Ishikawa (cell line): ENCODE measurements at regions not wholly inside any gene's neighbourhood (a gene's known extent, or its start where the extent isn't known, plus 50 kb on each side); places are given as distances from the start of the nearest gene placed in this dataset.

Experiments used
- CEBPB ChIP-seq: IDR thresholded peaks from 2 replicates; pipeline ENCODE4 v1.6.1; 2012
- CREB1 ChIP-seq: IDR thresholded peaks from 2 replicates; pipeline ENCODE4 v1.6.1; 2012; ENCODE audit warnings: low read depth
- EGR1 ChIP-seq: IDR thresholded peaks from 2 replicates; pipeline ENCODE4 v1.6.1; 2012
- EP300 ChIP-seq: IDR thresholded peaks from 2 replicates; pipeline ENCODE4 v1.6.1; 2012; ENCODE audit warnings: borderline replicate concordance
- FOXM1 ChIP-seq: IDR thresholded peaks from 2 replicates; pipeline ENCODE4 v1.6.1; 2012; ENCODE audit warnings: low read depth, borderline replicate concordance
- MAX ChIP-seq: IDR thresholded peaks from 2 replicates; pipeline ENCODE4 v1.6.1; 2012
- NFIC ChIP-seq: IDR thresholded peaks from 2 replicates; pipeline ENCODE4 v1.6.1; 2012
- RAD21 ChIP-seq: IDR thresholded peaks from 2 replicates; pipeline ENCODE4 v1.6.1; 2012; ENCODE audit warnings: low read depth
- TAF1 ChIP-seq: IDR thresholded peaks from 2 replicates; pipeline ENCODE4 v1.6.1; 2012; ENCODE audit warnings: low read depth, mild to moderate bottlenecking
- TCF12 ChIP-seq: IDR thresholded peaks from 2 replicates; pipeline ENCODE4 v1.6.1; 2012; ENCODE audit warnings: low read depth
- TEAD4 ChIP-seq: IDR thresholded peaks from 2 replicates; pipeline ENCODE4 v1.6.1; 2012
- USF1 ChIP-seq: IDR thresholded peaks from 2 replicates; pipeline ENCODE4 v1.6.1; 2012
- YY1 ChIP-seq: IDR thresholded peaks from 2 replicates; pipeline ENCODE4 v1.6.1; 2012; ENCODE audit warnings: low read depth
- ZBTB7A ChIP-seq: IDR thresholded peaks from 2 replicates; pipeline ENCODE4 v1.6.1; 2012; ENCODE audit warnings: low read depth
- TF ChIP-seq, protein P1 (sequence below): IDR thresholded peaks from 2 replicates; pipeline ENCODE4 v1.6.1; 2012; ENCODE audit warnings: low read depth, mild to moderate bottlenecking

DNA sequence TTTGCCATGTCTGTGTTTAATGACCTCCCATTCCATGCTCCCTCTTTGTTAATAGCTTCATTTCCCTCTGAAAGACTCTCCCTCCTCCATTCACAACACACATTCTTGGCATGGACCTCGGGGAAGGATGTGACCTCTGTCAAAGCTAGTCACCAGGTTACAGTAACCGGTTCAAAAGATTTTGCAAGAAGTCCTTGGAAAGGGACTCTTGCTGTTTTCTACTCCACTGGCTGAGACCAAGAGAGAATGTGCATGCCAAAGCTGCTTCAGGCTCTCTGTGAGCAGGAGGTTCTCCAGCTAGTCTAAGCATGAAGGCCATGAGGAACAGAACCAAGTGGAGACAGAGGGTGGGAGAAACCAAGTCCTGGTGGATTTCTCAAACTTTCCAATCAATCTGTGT, 732.6 kb downstream of the CCSER2 start:
- TF ChIP-seq FOXM1 (no peak), TCF12 (no peak), RAD21 (no peak), TAF1 (no peak), NFIC (no peak), USF1 (no peak), YY1 (no peak), CEBPB (no peak), EP300 (no peak)
- TF ChIP-seq, protein P1, sequence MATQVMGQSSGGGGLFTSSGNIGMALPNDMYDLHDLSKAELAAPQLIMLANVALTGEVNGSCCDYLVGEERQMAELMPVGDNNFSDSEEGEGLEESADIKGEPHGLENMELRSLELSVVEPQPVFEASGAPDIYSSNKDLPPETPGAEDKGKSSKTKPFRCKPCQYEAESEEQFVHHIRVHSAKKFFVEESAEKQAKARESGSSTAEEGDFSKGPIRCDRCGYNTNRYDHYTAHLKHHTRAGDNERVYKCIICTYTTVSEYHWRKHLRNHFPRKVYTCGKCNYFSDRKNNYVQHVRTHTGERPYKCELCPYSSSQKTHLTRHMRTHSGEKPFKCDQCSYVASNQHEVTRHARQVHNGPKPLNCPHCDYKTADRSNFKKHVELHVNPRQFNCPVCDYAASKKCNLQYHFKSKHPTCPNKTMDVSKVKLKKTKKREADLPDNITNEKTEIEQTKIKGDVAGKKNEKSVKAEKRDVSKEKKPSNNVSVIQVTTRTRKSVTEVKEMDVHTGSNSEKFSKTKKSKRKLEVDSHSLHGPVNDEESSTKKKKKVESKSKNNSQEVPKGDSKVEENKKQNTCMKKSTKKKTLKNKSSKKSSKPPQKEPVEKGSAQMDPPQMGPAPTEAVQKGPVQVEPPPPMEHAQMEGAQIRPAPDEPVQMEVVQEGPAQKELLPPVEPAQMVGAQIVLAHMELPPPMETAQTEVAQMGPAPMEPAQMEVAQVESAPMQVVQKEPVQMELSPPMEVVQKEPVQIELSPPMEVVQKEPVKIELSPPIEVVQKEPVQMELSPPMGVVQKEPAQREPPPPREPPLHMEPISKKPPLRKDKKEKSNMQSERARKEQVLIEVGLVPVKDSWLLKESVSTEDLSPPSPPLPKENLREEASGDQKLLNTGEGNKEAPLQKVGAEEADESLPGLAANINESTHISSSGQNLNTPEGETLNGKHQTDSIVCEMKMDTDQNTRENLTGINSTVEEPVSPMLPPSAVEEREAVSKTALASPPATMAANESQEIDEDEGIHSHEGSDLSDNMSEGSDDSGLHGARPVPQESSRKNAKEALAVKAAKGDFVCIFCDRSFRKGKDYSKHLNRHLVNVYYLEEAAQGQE: no peak

DNA sequence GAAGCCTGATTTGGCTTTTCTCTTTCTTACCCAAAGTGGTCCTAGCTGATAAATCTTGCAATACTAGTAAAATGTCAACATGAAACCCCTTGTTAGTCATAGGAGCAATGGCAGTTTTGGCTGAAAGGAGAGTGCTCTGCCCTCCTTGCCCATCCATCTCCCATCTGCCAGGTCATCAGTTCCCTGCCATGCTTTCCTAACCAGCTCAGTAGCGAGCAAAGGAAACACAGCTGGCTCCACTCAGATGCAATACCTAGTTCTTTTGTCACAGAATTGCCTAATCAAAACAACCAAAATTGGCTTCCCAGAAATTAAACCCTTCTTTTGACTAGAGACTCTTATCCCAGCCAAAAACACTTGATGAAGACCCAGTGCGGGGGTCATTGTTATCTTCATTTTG, 733.0 kb downstream of the CCSER2 start:
- TF ChIP-seq TAF1 (no peak), EGR1 (no peak), EP300 (no peak), FOXM1 (no peak), TEAD4 (no peak), CEBPB (no peak), MAX (no peak), CREB1 (no peak)
- TF ChIP-seq, protein P1: no peak

GRCh38 chr10:85067955-85068354, 739.6 kb downstream of the CCSER2 start:
- TF ChIP-seq USF1: no peak
- no peak for TF ChIP-seq TAF1
- no peak for TF ChIP-seq FOXM1
- no peak for TF ChIP-seq NFIC
- TF ChIP-seq ZBTB7A: no peak
- no peak for TF ChIP-seq MAX
- TF ChIP-seq EGR1: no peak
- no peak for TF ChIP-seq TCF12

- TF ChIP-seq NFIC (no peak), YY1 (no peak), EGR1 (no peak), TCF12 (no peak), FOXM1 (no peak), TEAD4 (no peak), EP300 (no peak), CEBPB (no peak), USF1 (no peak), TAF1 (no peak), MAX (no peak), CREB1 (no peak), ZBTB7A (no peak), RAD21 (no peak)
- TF ChIP-seq, protein P1: no peak
Measured at GRCh38 chr10:85080934-85081333, 752.5 kb downstream of the CCSER2 start.
